H9 (cell line): ENCODE measurements at regions not wholly inside any gene's neighbourhood (a gene's known extent, or its start where the extent isn't known, plus 50 kb on each side); places are given as distances from the start of the nearest gene placed in this dataset.

Source experiments
- DNase-seq: peaks from one replicate; pipeline ENCODE4 v3.0.0-alpha.2; 2017
- H2AFZ ChIP-seq: one replicate; pipeline ENCODE4 v1.6.1; 2013; ENCODE audit warnings: mild to moderate bottlenecking, low read length, control low read depth, moderate library complexity
- H2AK5ac ChIP-seq: 2 replicates; pipeline ENCODE4 v1.6.1; 2013; ENCODE audit warnings: low read length, control low read depth, mixed read lengths; ENCODE audit not compliant: insufficient read length
- H2BK120ac ChIP-seq: one replicate; pipeline ENCODE4 v1.6.1; 2013; ENCODE audit warnings: low read depth, mild to moderate bottlenecking, low read length, control low read depth, inconsistent platforms; ENCODE audit not compliant: poor library complexity, severe bottlenecking
- H2BK12ac ChIP-seq: 2 replicates; pipeline ENCODE4 v1.6.1; 2013; ENCODE audit warnings: low read length, control low read depth, mixed read lengths, low read depth; ENCODE audit not compliant: insufficient read length
- H2BK15ac ChIP-seq: 2 replicates; pipeline ENCODE4 v1.6.1; 2013; ENCODE audit warnings: low read depth, low read length, control low read depth
- H2BK20ac ChIP-seq: one replicate; pipeline ENCODE4 v1.6.1; 2013; ENCODE audit warnings: low read depth, mild to moderate bottlenecking, low read length, control low read depth, inconsistent platforms; ENCODE audit not compliant: poor library complexity, severe bottlenecking
- H2BK5ac ChIP-seq: 2 replicates; pipeline ENCODE4 v1.6.1; 2013; ENCODE audit warnings: low read length, control low read depth, mixed read lengths; ENCODE audit not compliant: insufficient read length
- H3K14ac ChIP-seq: 2 replicates; pipeline ENCODE4 v1.6.1; 2013; ENCODE audit warnings: low read length, control low read depth; ENCODE audit not compliant: insufficient read depth
- H3K18ac ChIP-seq: 2 replicates; pipeline ENCODE4 v1.6.1; 2013; ENCODE audit warnings: low read depth, mild to moderate bottlenecking, mixed read lengths, low read length, control low read depth; ENCODE audit not compliant: insufficient read length
- H3K23ac ChIP-seq: 2 replicates; pipeline ENCODE4 v1.6.1; 2013; ENCODE audit warnings: low read length, control low read depth, mixed read lengths, low read depth; ENCODE audit not compliant: insufficient read length
- H3K23me2 ChIP-seq: 2 replicates; pipeline ENCODE4 v1.6.1; 2013; ENCODE audit warnings: low read depth, mild to moderate bottlenecking, mixed read lengths, low read length, control low read depth; ENCODE audit not compliant: insufficient read length, poor library complexity, severe bottlenecking
- H3K27ac ChIP-seq: 2 replicates; pipeline ENCODE4 v1.5.1; 2013; ENCODE audit warnings: low read length, control low read depth, mixed read lengths, low read depth; ENCODE audit not compliant: insufficient read length
- H3K27me3 ChIP-seq: 2 replicates; pipeline ENCODE4 v1.6.1; 2013; ENCODE audit warnings: low read length, control low read depth, inconsistent platforms; ENCODE audit not compliant: insufficient read depth
- H3K4ac ChIP-seq: 2 replicates; pipeline ENCODE4 v1.6.1; 2013; ENCODE audit warnings: low read depth, mild to moderate bottlenecking, control low read depth, inconsistent platforms, low read length, moderate library complexity
- H3K4me1 ChIP-seq: 2 replicates; pipeline ENCODE4 v1.6.1; 2013; ENCODE audit warnings: low read length, control low read depth, inconsistent platforms; ENCODE audit not compliant: insufficient read depth
- H3K4me2 ChIP-seq: 2 replicates; pipeline ENCODE4 v1.6.1; 2013; ENCODE audit warnings: low read length, control low read depth, mixed read lengths; ENCODE audit not compliant: insufficient read length, insufficient read depth
- H3K56ac ChIP-seq: 2 replicates; pipeline ENCODE4 v1.6.1; 2013; ENCODE audit warnings: low read depth, mild to moderate bottlenecking, mixed read lengths, low read length, control low read depth; ENCODE audit not compliant: insufficient read length
- H3K79me1 ChIP-seq: 2 replicates; pipeline ENCODE4 v1.6.1; 2013; ENCODE audit warnings: low read depth, mild to moderate bottlenecking, moderate library complexity, low read length, control low read depth, inconsistent platforms; ENCODE audit not compliant: insufficient read depth, poor library complexity, severe bottlenecking
- H3K79me2 ChIP-seq: 2 replicates; pipeline ENCODE4 v1.6.1; 2013; ENCODE audit warnings: low read length, control low read depth, inconsistent platforms; ENCODE audit not compliant: insufficient read depth
- H3K9ac ChIP-seq: 2 replicates; pipeline ENCODE4 v1.6.1; 2013; ENCODE audit warnings: low read length, control low read depth, mixed read lengths; ENCODE audit not compliant: insufficient read length; ENCODE audit errors: extremely low read depth
- H3K9me3 ChIP-seq: one replicate; pipeline ENCODE4 v1.6.1; 2013; ENCODE audit warnings: low read depth, low read length, inconsistent platforms; ENCODE audit not compliant: control insufficient read depth
- H3T11ph ChIP-seq: one replicate; pipeline ENCODE4 v1.6.1; 2013; ENCODE audit warnings: mild to moderate bottlenecking, low read length, control low read depth, inconsistent platforms
- H4K20me1 ChIP-seq: one replicate; pipeline ENCODE4 v1.6.1; 2013; ENCODE audit not compliant: control insufficient read depth, insufficient read length, insufficient read depth
- H4K5ac ChIP-seq: 2 replicates; pipeline ENCODE4 v1.6.1; 2013; ENCODE audit warnings: low read depth, mild to moderate bottlenecking, mixed read lengths, low read length, control low read depth; ENCODE audit not compliant: insufficient read length
- H4K8ac ChIP-seq: replicated peaks from 2 replicates; pipeline ENCODE4 v1.6.1; 2013; ENCODE audit warnings: low read length, control low read depth, mixed read lengths, low read depth; ENCODE audit not compliant: insufficient read length
- H4K91ac ChIP-seq: 2 replicates; pipeline ENCODE4 v1.6.1; 2013; ENCODE audit warnings: low read depth, mild to moderate bottlenecking, moderate library complexity, mixed read lengths, low read length, control low read depth; ENCODE audit not compliant: insufficient read length
- H3K27ac Mint-ChIP-seq, 3 experiments: 2 replicates in 2 of 3; 3 replicates in 1 of 3; pipeline ENCODE4 v1.8.0; 2020 to 2021; ENCODE audit warnings: mixed read lengths in 3 of 3, mild to moderate bottlenecking in 1 of 3, moderate library complexity in 1 of 3
- H3K27me3 Mint-ChIP-seq: 2 replicates; pipeline ENCODE4 v1.8.0; 2021; ENCODE audit warnings: low read depth, mild to moderate bottlenecking, moderate library complexity, mixed read lengths
- H3K36me3 Mint-ChIP-seq, 3 experiments: 2 replicates in 2 of 3; 3 replicates in 1 of 3; pipeline ENCODE4 v1.8.0; 2020 to 2021; ENCODE audit warnings: low read depth in 3 of 3, mixed read lengths in 3 of 3; ENCODE audit not compliant: insufficient read depth in 1 of 3
- H3K4me1 Mint-ChIP-seq, 2 experiments: 2 replicates each; pipeline ENCODE4 v1.8.0; 2020; ENCODE audit warnings: mixed read lengths in 2 of 2
- H3K4me3 Mint-ChIP-seq, 2 experiments: 2 replicates in 1 of 2; 3 replicates in 1 of 2; pipeline ENCODE4 v1.8.0; 2020 to 2021; ENCODE audit warnings: mild to moderate bottlenecking in 2 of 2, mixed read lengths in 2 of 2, moderate library complexity in 1 of 2
- H3K9me3 Mint-ChIP-seq, 2 experiments: 2 replicates in 1 of 2; 3 replicates in 1 of 2; pipeline ENCODE4 v1.8.0; 2020; ENCODE audit warnings: mild to moderate bottlenecking in 2 of 2, mixed read lengths in 2 of 2, moderate library complexity in 1 of 2
- CTCF ChIP-seq: fragments of 200-600 bp; sonication (generic); conservative IDR thresholded peaks from 3 replicates; pipeline ENCODE4 v1.8.0; 2021; ENCODE audit warnings: antibody characterized with exemption, mild to moderate bottlenecking
- WGBS: extraction: QIAGEN DNeasy Blood & Tissue Kit; methylation state at CpG from one replicate; pipeline ENCODE4 v1.1.7; 2013; ENCODE audit warnings: missing lambda C conversion rate, low lambda C conversion rate, mixed read lengths; ENCODE audit not compliant: insufficient read length; ENCODE audit errors: extremely low coverage; 5-methylcytosine and 5-hydroxymethylcytosine counted together

DNA sequence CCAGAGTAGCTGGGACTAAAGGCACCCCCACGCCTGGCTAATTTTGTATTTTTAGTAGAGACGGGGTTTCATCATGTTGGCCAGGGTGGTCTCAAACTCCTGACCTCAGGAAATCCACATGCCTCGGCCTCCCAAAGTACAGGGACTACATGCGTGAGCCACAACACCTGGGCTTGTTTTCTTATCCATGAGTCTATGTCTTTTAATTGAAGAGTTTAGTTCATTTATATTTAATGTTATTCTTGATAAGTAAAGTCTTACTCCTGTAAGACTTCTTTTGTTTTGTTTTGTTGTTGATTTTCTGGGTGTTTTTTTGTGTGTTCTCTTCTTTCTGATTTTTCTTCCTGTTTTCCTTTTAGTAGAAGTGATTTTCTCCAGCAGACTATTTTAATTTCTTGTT lies 621.0 kb downstream of the LTN1 start:
- Histone ChIP-seq H3K4me1 (no peaks in the 10 kb centered on the region), H3K27me3 (no peaks in the 10 kb centered on the region), H2BK12ac (no peak overlapping the region), H2AFZ (no peak overlapping the region), H4K8ac (no peak overlapping the region), H3K14ac (no peak overlapping the region), H3K18ac (no peak overlapping the region), H4K20me1 (no peaks in the 10 kb centered on the region), H3K23ac (no peak overlapping the region), H3K9me3 (no peaks in the 10 kb centered on the region), H3K27ac (no peak overlapping the region), H3K23me2 (no peaks in the 10 kb centered on the region), H3K9ac (no peak overlapping the region), H3K56ac (no peak overlapping the region), H3K79me2 (no peaks in the 10 kb centered on the region), H3K4me2 (no peak overlapping the region), H4K5ac (no peak overlapping the region), H3K79me1 (no peaks in the 10 kb centered on the region), H3T11ph (no peak overlapping the region), H3K4ac (no peak overlapping the region), H2BK20ac (no peak overlapping the region), H2BK15ac (no peak overlapping the region), H2BK5ac (no peak overlapping the region), H4K91ac (no peak overlapping the region), H2AK5ac (no peak overlapping the region), H2BK120ac (no peak overlapping the region)
- no peaks in the 10 kb centered on the region for H3K4me1 Mint-ChIP-seq
- no peak overlapping the region for H3K27ac Mint-ChIP-seq
- H3K4me3 Mint-ChIP-seq = no peak overlapping the region
- WGBS = no CpG with 5 or more reads among the region's 4 CpGs
- peaks cover 9 to 18% of the 10 kb centered on the region in 2 experiments; a peak in 4 of 5 replicates for H3K9me3 Mint-ChIP-seq
- H3K27me3 Mint-ChIP-seq = no peaks in the 10 kb centered on the region; the same call in 1 of the 2 replicates
- no peak for TF ChIP-seq CTCF
- peaks cover 0 to 11% (median 0%) of the 10 kb centered on the region in 3 experiments; a peak in 4 of 7 replicates for H3K36me3 Mint-ChIP-seq
- DNase-seq = no peak
